OCI-LY1 (cell line): ENCODE measurements at regions not wholly inside any gene's neighbourhood (a gene's known extent, or its start where the extent isn't known, plus 50 kb on each side); places are given as distances from the start of the nearest gene placed in this dataset.

Source experiments
- H2AFZ ChIP-seq: fragments of 200-600 bp; sonication (generic), shearing (Covaris generic); 2 replicates; pipeline ENCODE4 v1.6.0; 2014; ENCODE audit warnings: antibody characterized with exemption, mild to moderate bottlenecking, low read length
- H3F3A ChIP-seq: fragments of 200-600 bp; sonication (generic), shearing (Covaris generic); 2 replicates; pipeline ENCODE4 v1.6.0; 2014; ENCODE audit warnings: mild to moderate bottlenecking, antibody characterized with exemption, low read length, moderate library complexity; ENCODE audit not compliant: insufficient read depth
- H3K27ac ChIP-seq: fragments of 200-600 bp; sonication (generic); 2 replicates; pipeline ENCODE4 v1.5.1; 2014; ENCODE audit warnings: low read length, mixed run types, mild to moderate bottlenecking, low read depth; ENCODE audit not compliant: poor library complexity, severe bottlenecking
- H3K27me3 ChIP-seq: fragments of 200-600 bp; sonication (generic); 2 replicates; pipeline ENCODE4 v1.6.0; 2014; ENCODE audit warnings: antibody characterized with exemption, mild to moderate bottlenecking, low read length, moderate library complexity; ENCODE audit not compliant: insufficient read depth
- H3K36me3 ChIP-seq: fragments of 200-600 bp; sonication (generic); 2 replicates; pipeline ENCODE4 v1.6.1; 2014; ENCODE audit warnings: mild to moderate bottlenecking, antibody characterized with exemption, low read length, moderate library complexity, mixed read lengths; ENCODE audit not compliant: insufficient read depth
- H3K4me1 ChIP-seq: fragments of 200-600 bp; sonication (generic); 2 replicates; pipeline ENCODE4 v1.5.1; 2014; ENCODE audit warnings: mild to moderate bottlenecking, low read length, moderate library complexity; ENCODE audit not compliant: insufficient read depth, severe bottlenecking
- H3K4me2 ChIP-seq: fragments of 200-600 bp; sonication (generic), shearing (Covaris generic); 2 replicates; pipeline ENCODE4 v1.6.1; 2014; ENCODE audit warnings: low read length
- H3K4me3 ChIP-seq: fragments of 200-600 bp; sonication (generic); 2 replicates; pipeline ENCODE4 v1.5.1; 2014; ENCODE audit warnings: low read length, low read depth, mild to moderate bottlenecking, mixed read lengths; ENCODE audit not compliant: poor library complexity, severe bottlenecking
- H3K79me2 ChIP-seq: fragments of 200-600 bp; shearing (Covaris generic); 2 replicates; pipeline ENCODE4 v1.6.1; 2016; ENCODE audit warnings: mixed run types, low read length, mixed read lengths; ENCODE audit not compliant: insufficient read depth
- H3K9ac ChIP-seq: fragments of 200-600 bp; sonication (generic), shearing (Covaris generic); 2 replicates; pipeline ENCODE4 v1.6.1; 2014; ENCODE audit warnings: mild to moderate bottlenecking, low read length, mixed read lengths
- H3K9me2 ChIP-seq: fragments of 200-600 bp; sonication (generic), shearing (Covaris generic); 2 replicates; pipeline ENCODE4 v1.6.1; 2014; ENCODE audit warnings: low read depth, mild to moderate bottlenecking, low read length, mixed read lengths
- H3K9me3 ChIP-seq: fragments of 200-600 bp; shearing (Covaris generic); 2 replicates; pipeline ENCODE4 v1.6.1; 2014; ENCODE audit warnings: low read length, mixed read lengths
- H4K20me1 ChIP-seq: fragments of 200-600 bp; sonication (generic), shearing (Covaris generic); 2 replicates; pipeline ENCODE4 v1.6.0; 2016; ENCODE audit warnings: mild to moderate bottlenecking, low read length; ENCODE audit not compliant: insufficient read depth
- CTCF ChIP-seq: fragments of 200-600 bp; sonication (generic), shearing (Covaris generic); IDR thresholded peaks from 2 replicates; pipeline ENCODE4 v1.5.1; 2017; ENCODE audit warnings: mild to moderate bottlenecking, antibody characterized with exemption, low read length, moderate library complexity, mixed read lengths
- EZH2 ChIP-seq: fragments of 200-600 bp; sonication (generic), shearing (Covaris generic); IDR thresholded peaks from 2 replicates; pipeline ENCODE4 v1.8.0; 2017; ENCODE audit warnings: borderline replicate concordance, mixed run types, mild to moderate bottlenecking, antibody characterized with exemption, low read length, moderate library complexity, mixed read lengths

GRCh38 chr16:66007717-66008116, 358.8 kb upstream of the CDH5 start:
- 0 out of 2 replicates have a peak, but pooled peaks cover 6% of the 10 kb centered on the region for H3K27me3 ChIP-seq
- no peak overlapping the region for H3K27ac ChIP-seq
- no peak overlapping the region for H3K4me3 ChIP-seq
- no peaks in the 10 kb centered on the region for H3K79me2 ChIP-seq
- no peaks in the 10 kb centered on the region for H3F3A ChIP-seq
- H3K4me2 ChIP-seq, result no peak overlapping the region
- H3K9me3 ChIP-seq, result no peaks in the 10 kb centered on the region
- H4K20me1 ChIP-seq, result no peaks in the 10 kb centered on the region
- H3K9ac ChIP-seq, result no peak overlapping the region
- H3K9me2 ChIP-seq, result no peaks in the 10 kb centered on the region
- no peaks in the 10 kb centered on the region for H3K4me1 ChIP-seq
- no peaks in the 10 kb centered on the region for H3K36me3 ChIP-seq
- H2AFZ ChIP-seq, result no peak overlapping the region
- TF ChIP-seq CTCF, result no peak
- no peak for TF ChIP-seq EZH2

- Histone ChIP-seq H3K36me3 (no peaks in the 10 kb centered on the region), H2AFZ (no peak overlapping the region), H3K9me2 (no peaks in the 10 kb centered on the region), H3K9me3 (no peaks in the 10 kb centered on the region), H3K27ac (no peak overlapping the region), H3K27me3 (0 out of 2 replicates have a peak, but pooled peaks cover 6% of the 10 kb centered on the region), H3K79me2 (no peaks in the 10 kb centered on the region), H3F3A (no peaks in the 10 kb centered on the region), H3K4me1 (no peaks in the 10 kb centered on the region), H4K20me1 (no peaks in the 10 kb centered on the region), H3K4me3 (no peak overlapping the region), H3K9ac (no peak overlapping the region), H3K4me2 (no peak overlapping the region)
- no peak for TF ChIP-seq CTCF
- no peak for TF ChIP-seq EZH2
These were observed 360.0 kb upstream of the CDH5 start for GRCh38 chr16:66006485-66006884.

GRCh38 chr16:66004699-66005098, 361.8 kb upstream of the CDH5 start:
- no peaks in the 10 kb centered on the region for H4K20me1 ChIP-seq
- H3K4me2 ChIP-seq, result no peak overlapping the region
- H3K27me3 ChIP-seq, result 0 out of 2 replicates have a peak, but pooled peaks cover 5% of the 10 kb centered on the region
- H3K9me2 ChIP-seq, result no peaks in the 10 kb centered on the region
- H3K9me3 ChIP-seq, result no peaks in the 10 kb centered on the region
- H3K36me3 ChIP-seq, result no peaks in the 10 kb centered on the region
- H3K4me3 ChIP-seq, result no peak overlapping the region
- H3K9ac ChIP-seq, result no peak overlapping the region
- no peak for TF ChIP-seq CTCF
- TF ChIP-seq EZH2, result no peak
- H3K79me2 ChIP-seq, result no peaks in the 10 kb centered on the region
- no peak overlapping the region for H2AFZ ChIP-seq
- H3K4me1 ChIP-seq, result no peaks in the 10 kb centered on the region
- no peak overlapping the region for H3K27ac ChIP-seq
- no peaks in the 10 kb centered on the region for H3F3A ChIP-seq
